H1 (cell line): ENCODE measurements at regions not wholly inside any gene's neighbourhood (a gene's known extent, or its start where the extent isn't known, plus 50 kb on each side); places are given as distances from the start of the nearest gene placed in this dataset.

ENCODE experiments used
- CTCF ChIA-PET: fragments of 300-600 bp; sonication (Branson Sonifier 250); formaldehyde crosslinking; loops from one replicate; lab custom pipeline; 2021; ENCODE audit not compliant: partially characterized antibody; lab: Charles Lee
- POLR2A ChIA-PET: fragments of 300-600 bp; sonication (Branson Sonifier 250); formaldehyde crosslinking; loops from one replicate; lab custom pipeline; 2021; ENCODE audit warnings: inconsistent platforms; ENCODE audit not compliant: partially characterized antibody; lab: Charles Lee
- DNase-seq, 2 experiments: peaks; one replicate each; pipeline versions ENCODE4 v3.0.0 to v3.0.0-alpha.2; 2010 to 2022; ENCODE audit warnings: low spot score in 2 of 2, low read depth in 1 of 2, mixed read lengths in 1 of 2
- FAIRE-seq: peaks from 2 replicates; lab custom pipeline; 2011; peaks lifted over from hg19 to GRCh38; lab: Jason Lieb, UNC
- H2AFZ ChIP-seq: 2 replicates; pipeline ENCODE4 v1.8.1; 2012; ENCODE audit warnings: low read length, inconsistent platforms
- H2AK5ac ChIP-seq: 2 replicates; pipeline ENCODE4 v1.6.1; 2013; ENCODE audit warnings: low read depth, low read length
- H2BK120ac ChIP-seq: replicated peaks from 2 replicates; pipeline ENCODE3; 2013; ENCODE audit warnings: low read depth, low read length, inconsistent platforms
- H2BK12ac ChIP-seq: 2 replicates; pipeline ENCODE4 v1.6.1; 2013; ENCODE audit warnings: low read depth, low read length
- H2BK15ac ChIP-seq: 2 replicates; pipeline ENCODE4 v1.6.1; 2013; ENCODE audit warnings: low read length
- H2BK20ac ChIP-seq: 2 replicates; pipeline ENCODE4 v1.6.1; 2013; ENCODE audit warnings: low read length
- H2BK5ac ChIP-seq: 2 replicates; pipeline ENCODE4 v1.6.1; 2013; ENCODE audit warnings: low read depth, low read length
- H3K14ac ChIP-seq: 2 replicates; pipeline ENCODE4 v1.6.1; 2013; ENCODE audit warnings: inconsistent platforms; ENCODE audit not compliant: insufficient read length
- H3K18ac ChIP-seq: 2 replicates; pipeline ENCODE4 v1.6.1; 2013; ENCODE audit warnings: low read length; ENCODE audit errors: extremely low read depth
- H3K23ac ChIP-seq: 2 replicates; pipeline ENCODE4 v1.6.1; 2013; ENCODE audit warnings: inconsistent platforms; ENCODE audit not compliant: insufficient read length
- H3K23me2 ChIP-seq: 2 replicates; pipeline ENCODE4 v1.6.1; 2013; ENCODE audit warnings: low read depth, low read length
- H3K27ac ChIP-seq: 2 replicates; pipeline ENCODE4 v1.6.1; 2011; ENCODE audit warnings: low read depth, low read length, inconsistent platforms
- H3K27me3 ChIP-seq, 4 experiments: replicated peaks in 1 of 4; 1 replicate in 1 of 4; 2 replicates in 3 of 4; pipeline versions ENCODE4 v1.6.1 to v1.8.1; 2011 to 2013; ENCODE audit warnings: low read length in 3 of 4, mild to moderate bottlenecking in 3 of 4, inconsistent platforms in 2 of 4, mixed read lengths in 2 of 4, moderate library complexity in 1 of 4; ENCODE audit not compliant: control insufficient read depth in 3 of 4, insufficient read depth in 3 of 4; ENCODE audit errors: extremely low read depth in 1 of 4
- H3K36me3 ChIP-seq, 4 experiments: 2 replicates each; pipeline versions ENCODE4 v1.6.1 to v1.8.1; 2011 to 2013; ENCODE audit warnings: mild to moderate bottlenecking in 4 of 4, low read length in 3 of 4, moderate library complexity in 2 of 4, control low read depth in 1 of 4, inconsistent platforms in 1 of 4; ENCODE audit not compliant: insufficient read depth in 4 of 4, control insufficient read depth in 2 of 4
- H3K4ac ChIP-seq: replicated peaks from 2 replicates; pipeline ENCODE3; 2013; ENCODE audit warnings: low read length, low read depth, mixed read lengths, inconsistent platforms; ENCODE audit not compliant: insufficient read length
- H3K4me1 ChIP-seq, 4 experiments: replicated peaks in 1 of 4; 1 replicate in 1 of 4; 2 replicates in 3 of 4; pipeline versions ENCODE4 v1.6.1 to v1.8.1; 2011 to 2013; ENCODE audit warnings: low read length in 3 of 4, inconsistent platforms in 2 of 4, mixed read lengths in 1 of 4; ENCODE audit not compliant: insufficient read depth in 4 of 4, control insufficient read depth in 3 of 4
- H3K4me2 ChIP-seq, 2 experiments: 2 replicates each; pipeline versions ENCODE4 v1.6.1 to v1.8.1; 2011 to 2013; ENCODE audit warnings: low read depth in 2 of 2, low read length in 2 of 2, control low read depth in 1 of 2, inconsistent platforms in 1 of 2, mild to moderate bottlenecking in 1 of 2; ENCODE audit not compliant: insufficient read depth in 1 of 2
- H3K4me3 ChIP-seq, 4 experiments: fragments of 200-600, 300-600 bp in 1 of 4; sonication (generic), shearing (Covaris generic), sonication (Bioruptor Twin) in 1 of 4; 2 replicates each; pipeline versions ENCODE4 v1.5.1 to v1.8.1; 2011 to 2016; ENCODE audit warnings: low read length in 4 of 4, low read depth in 3 of 4, control low read depth in 2 of 4, inconsistent platforms in 2 of 4, mild to moderate bottlenecking in 2 of 4, mixed read lengths in 1 of 4, moderate library complexity in 1 of 4; ENCODE audit not compliant: insufficient read depth in 2 of 4; ENCODE audit errors: extremely low read depth in 1 of 4
- H3K56ac ChIP-seq: replicated peaks from 2 replicates; pipeline ENCODE3; 2013; ENCODE audit warnings: low read depth, mild to moderate bottlenecking, mixed read lengths, low read length, inconsistent platforms; ENCODE audit not compliant: insufficient read length
- H3K79me1 ChIP-seq: 2 replicates; pipeline ENCODE4 v1.6.1; 2013; ENCODE audit warnings: low read depth, low read length, control low read depth
- H3K79me2 ChIP-seq, 2 experiments: 2 replicates each; pipeline versions ENCODE4 v1.6.1 to v1.8.1; 2012 to 2013; ENCODE audit warnings: low read length in 2 of 2, mild to moderate bottlenecking in 2 of 2, inconsistent platforms in 1 of 2; ENCODE audit not compliant: insufficient read depth in 2 of 2, control insufficient read depth in 1 of 2
- H3K9ac ChIP-seq, 4 experiments: replicated peaks in 1 of 4; 1 replicate in 1 of 4; 2 replicates in 3 of 4; pipeline versions ENCODE4 v1.6.1 to v1.8.1; 2011 to 2013; ENCODE audit warnings: low read depth in 3 of 4, low read length in 3 of 4, control low read depth in 2 of 4, mild to moderate bottlenecking in 2 of 4, moderate library complexity in 2 of 4, inconsistent platforms in 1 of 4; ENCODE audit errors: extremely low read depth in 1 of 4
- H3K9me3 ChIP-seq, 2 experiments: 2 replicates each; pipeline versions ENCODE4 v1.6.1 to v1.8.1; 2012 to 2013; ENCODE audit warnings: mild to moderate bottlenecking in 2 of 2, moderate library complexity in 2 of 2, control low read depth in 1 of 2, inconsistent platforms in 1 of 2, low read depth in 1 of 2, low read length in 1 of 2, mixed read lengths in 1 of 2; ENCODE audit not compliant: insufficient read depth in 2 of 2
- H4K20me1 ChIP-seq, 2 experiments: replicated peaks in 1 of 2; 2 replicates each; pipeline versions ENCODE3 to v1.8.1; 2011 to 2013; ENCODE audit warnings: inconsistent platforms in 2 of 2, low read length in 2 of 2, mild to moderate bottlenecking in 1 of 2; ENCODE audit not compliant: insufficient read depth in 2 of 2, control insufficient read depth in 1 of 2
- H4K5ac ChIP-seq: 2 replicates; pipeline ENCODE4 v1.6.1; 2013; ENCODE audit warnings: low read length, low read depth, mixed read lengths, inconsistent platforms; ENCODE audit not compliant: insufficient read length
- H4K8ac ChIP-seq: 2 replicates; pipeline ENCODE4 v1.8.0; 2013; ENCODE audit warnings: mild to moderate bottlenecking, moderate library complexity, low read length, inconsistent platforms; ENCODE audit not compliant: insufficient read depth; ENCODE audit errors: extremely low read depth
- H4K91ac ChIP-seq: replicated peaks from 2 replicates; pipeline ENCODE3; 2013; ENCODE audit warnings: low read length, mixed read lengths, inconsistent platforms; ENCODE audit not compliant: insufficient read length
- BCL11A ChIP-seq, 2 experiments: IDR thresholded peaks; one replicate each; pipeline ENCODE4 v1.6.1; 2011; ENCODE audit warnings: low read depth in 2 of 2, low read length in 2 of 2, mild to moderate bottlenecking in 2 of 2
- CEBPB ChIP-seq: IDR thresholded peaks from 2 replicates; pipeline ENCODE4 v1.6.1; 2012; ENCODE audit warnings: low read depth, low read length
- GABPA ChIP-seq: IDR thresholded peaks from 2 replicates; pipeline ENCODE4 v1.6.1; 2011; ENCODE audit warnings: mild to moderate bottlenecking, low read length, moderate library complexity, borderline replicate concordance; ENCODE audit not compliant: insufficient read depth
- HDAC2 ChIP-seq, 2 experiments: fragments of 300-600 bp in 1 of 2; sonication (generic) in 1 of 2; IDR thresholded peaks; 2 replicates each; pipeline ENCODE4 v1.6.1; 2011 to 2012; ENCODE audit warnings: low read depth in 2 of 2, low read length in 2 of 2, mild to moderate bottlenecking in 2 of 2, moderate library complexity in 2 of 2, borderline replicate concordance in 1 of 2, inconsistent platforms in 1 of 2
- KDM1A ChIP-seq: fragments of 200-600, 300-600 bp; sonication (generic); IDR thresholded peaks from 2 replicates; pipeline ENCODE4 v1.7.1; 2016; ENCODE audit warnings: mild to moderate bottlenecking, low read length, borderline replicate concordance
- KDM4A ChIP-seq: IDR thresholded peaks from one replicate; pipeline ENCODE4 v1.7.1; 2012; ENCODE audit warnings: low read depth, mild to moderate bottlenecking, moderate library complexity, low read length, inconsistent platforms; ENCODE audit not compliant: severe bottlenecking
- NRF1 ChIP-seq: IDR thresholded peaks from 2 replicates; pipeline ENCODE4 v1.6.1; 2011; ENCODE audit warnings: mild to moderate bottlenecking, low read depth, low read length, improper control_type of control experiment
- POU5F1 ChIP-seq: IDR thresholded peaks from 2 replicates; pipeline ENCODE4 v1.6.1; 2011; ENCODE audit warnings: low read depth, mild to moderate bottlenecking, low read length, moderate library complexity
- RNF2 ChIP-seq: fragments of 200-900, 300-1000 bp; sonication (generic); IDR thresholded peaks from 2 replicates; pipeline ENCODE4 v1.7.1; 2016; ENCODE audit warnings: borderline replicate concordance, low read depth, mild to moderate bottlenecking, antibody characterized with exemption, low read length; ENCODE audit not compliant: poor library complexity, severe bottlenecking; ENCODE audit errors: missing control alignments
- SIN3A ChIP-seq, 2 experiments: IDR thresholded peaks in 1 of 2; conservative IDR thresholded peaks in 1 of 2; 2 replicates each; pipeline ENCODE4 v1.6.1; 2011 to 2012; ENCODE audit warnings: low read length in 2 of 2, improper control_type of control experiment in 1 of 2, low read depth in 1 of 2, mild to moderate bottlenecking in 1 of 2
- SIX5 ChIP-seq: IDR thresholded peaks from 2 replicates; pipeline ENCODE4 v1.6.1; 2011; ENCODE audit warnings: mild to moderate bottlenecking, low read depth, low read length
- TAF7 ChIP-seq: optimal IDR thresholded peaks from 2 replicates; pipeline ENCODE3; 2011; ENCODE audit warnings: low read depth, mild to moderate bottlenecking, inconsistent platforms, low read length, moderate library complexity, borderline replicate concordance
- TBP ChIP-seq: IDR thresholded peaks from 2 replicates; pipeline ENCODE4 v1.6.1; 2011; ENCODE audit warnings: low read depth, low read length, improper control_type of control experiment
- WGBS, 2 experiments: shearing (Covaris generic) in 1 of 2; methylation state at CpG; one replicate each; pipeline versions ENCODE4 v1.1.6 to v1.1.7; 2013 to 2015; ENCODE audit warnings: low lambda C conversion rate in 2 of 2, mixed read lengths in 2 of 2, inconsistent platforms in 1 of 2, low coverage in 1 of 2, missing lambda C conversion rate in 1 of 2; ENCODE audit not compliant: insufficient replicate concordance in 2 of 2, insufficient coverage in 1 of 2, insufficient read length in 1 of 2; ENCODE audit errors: extremely low coverage in 1 of 2, missing lambda C conversion rate in 1 of 2; 5-methylcytosine and 5-hydroxymethylcytosine counted together

- ChIA-PET POLR2A (no interaction called here), CTCF (no interaction called here)
- Histone ChIP-seq H2AK5ac (no peak overlapping the region), H3K4me2 (peak overlapping the region; percentile 17 to 26; a peak in 3 of 4 replicates), H3K9ac (no peak overlapping the region), H3K14ac (no peak overlapping the region), H3K23ac (no peak overlapping the region), H4K5ac (no peak overlapping the region), H2BK15ac (no peak overlapping the region), H2AFZ (no peak overlapping the region), H2BK120ac (no peak overlapping the region), H3K9me3 (no peaks in the 10 kb centered on the region), H3K36me3 (no peaks in the 10 kb centered on the region), H4K8ac (no peak overlapping the region), H3K18ac (no peak overlapping the region), H3K27ac (no peak overlapping the region), H3K4me3 (peak overlapping the region in 1 of 4 experiments; percentile 23; a peak in 1 of 8 replicates), H2BK12ac (no peak overlapping the region), H4K20me1 (no peaks in the 10 kb centered on the region), H3K79me1 (no peaks in the 10 kb centered on the region), H4K91ac (no peak overlapping the region), H2BK5ac (no peak overlapping the region), H3K79me2 (no peaks in the 10 kb centered on the region), H2BK20ac (no peak overlapping the region), H3K4ac (no peak overlapping the region), H3K4me1 (peaks cover 0 to 16% (median under 1%) of the 10 kb centered on the region in 4 experiments; a peak in 2 of 7 replicates), H3K27me3 (peaks cover 0 to 4% (median 0%) of the 10 kb centered on the region in 4 experiments; a peak in 2 of 7 replicates), H3K23me2 (no peaks in the 10 kb centered on the region), H3K56ac (no peak overlapping the region)
- WGBS, 2 experiments: 7% methylated on average over 4 of the region's 4 CpGs; no CpG with 5 or more reads in 1 of the 2 experiments
- peak; percentile 96 for FAIRE-seq
- DNase-seq: peak in 1 of 2 experiments; percentile 38
- TF ChIP-seq TAF7: no peak
- no peak for TF ChIP-seq KDM4A
- TF ChIP-seq CEBPB: peak; percentile 52; the same call in 1 of the 2 replicates
- no peak for TF ChIP-seq NRF1
- TF ChIP-seq SIN3A (conservative IDR thresholded peaks at IDR 0.05 in 1 of 2, IDR thresholded peaks at IDR 0.05 in 1 of 2; ENCODE audit: low read depth in 1 of 2, low read length in 2 of 2): no peak
- no peak for TF ChIP-seq KDM1A
- TF ChIP-seq SIX5: no peak
- no peak for TF ChIP-seq GABPA
- TF ChIP-seq RNF2: no peak
- no peak for TF ChIP-seq TBP
- TF ChIP-seq POU5F1: no peak
- TF ChIP-seq HDAC2 (IDR thresholded peaks at IDR 0.05; ENCODE audit: borderline replicate concordance in 1 of 2, low read depth in 2 of 2, low read length in 2 of 2): peak; percentile 38 to 72; a peak in 2 of 4 replicates
- peak in 1 of 2 experiments; percentile 7 for TF ChIP-seq BCL11A (IDR thresholded peaks at IDR 0.05; ENCODE audit: low read depth in 2 of 2, low read length in 2 of 2)
These were observed 613.1 kb downstream of the ZEB2 start for GRCh38 chr2:143906850-143907249.
